Stimulated activated CD8-positive, alpha-beta memory T cell treated with anti-CD3 and anti-CD28 coated beads, Interleukin-4, amount 100 ng/mL, for 48 hours (primary cell): ENCODE measurements at regions not wholly inside any gene's neighbourhood (a gene's known extent, or its start where the extent isn't known, plus 50 kb on each side); places are given as distances from the start of the nearest gene placed in this dataset.

ENCODE experiments used
- DNase-seq: peaks from one replicate; pipeline ENCODE4 v3.0.0-alpha.2; 2020

- no peak for DNase-seq
These were observed 444.8 kb downstream of the AEBP2 start for GRCh38 chr12:19884021-19884492.

GRCh38 chr12:19885093-19885812 is 446.0 kb downstream of the AEBP2 start:
- DNase-seq = no peak

- no peak for DNase-seq
These were observed 446.8 kb downstream of the AEBP2 start for GRCh38 chr12:19886065-19886464.

- no peak for DNase-seq
These were observed 447.4 kb downstream of the AEBP2 start for GRCh38 chr12:19886639-19887064.

GRCh38 chr12:19890024-19890423 is 450.7 kb downstream of the AEBP2 start:
- DNase-seq = no peak

GRCh38 chr12:19891936-19892591 is 452.8 kb downstream of the AEBP2 start:
- DNase-seq = no peak

GRCh38 chr12:19893514-19893913 is 454.2 kb downstream of the AEBP2 start:
- no peak for DNase-seq

- no peak for DNase-seq
These were observed 454.8 kb downstream of the AEBP2 start for GRCh38 chr12:19894050-19894449.

- no peak for DNase-seq
These were observed 455.5 kb downstream of the AEBP2 start for GRCh38 chr12:19894803-19895202.

GRCh38 chr12:19895246-19896020 is 456.1 kb downstream of the AEBP2 start:
- DNase-seq = no peak

GRCh38 chr12:19896041-19896440 is 456.7 kb downstream of the AEBP2 start:
- no peak for DNase-seq

GRCh38 chr12:19896534-19896933 is 457.2 kb downstream of the AEBP2 start:
- no peak for DNase-seq

GRCh38 chr12:19897900-19898408 is 458.7 kb downstream of the AEBP2 start:
- no peak for DNase-seq

GRCh38 chr12:19901841-19902240 is 462.5 kb downstream of the AEBP2 start:
- no peak for DNase-seq

- DNase-seq = no peak
These were observed 463.5 kb upstream of the PDE3A start for GRCh38 chr12:19904819-19905218.

GRCh38 chr12:19908830-19909229 is 459.5 kb upstream of the PDE3A start:
- no peak for DNase-seq

- no peak for DNase-seq
These were observed 458.9 kb upstream of the PDE3A start for GRCh38 chr12:19909418-19909817.

GRCh38 chr12:19910681-19911080 is 457.7 kb upstream of the PDE3A start:
- no peak for DNase-seq

GRCh38 chr12:19912991-19913390 is 455.3 kb upstream of the PDE3A start:
- no peak for DNase-seq

- no peak for DNase-seq
These were observed 452.7 kb upstream of the PDE3A start for GRCh38 chr12:19915392-19916195.

- DNase-seq = no peak
These were observed 452.1 kb upstream of the PDE3A start for GRCh38 chr12:19916196-19916753.

- DNase-seq = no peak
These were observed 451.4 kb upstream of the PDE3A start for GRCh38 chr12:19916974-19917373.
